K562 (cell line): ENCODE measurements at regions not wholly inside any gene's neighbourhood (a gene's known extent, or its start where the extent isn't known, plus 50 kb on each side); places are given as distances from the start of the nearest gene placed in this dataset.

Experiments used
- HOXB6 ChIP-seq: fragments of 250-450 bp; sonication (Bioruptor Pico); IDR thresholded peaks from 2 replicates; pipeline ENCODE4 v1.5.1; 2022; ENCODE audit warnings: mild to moderate bottlenecking, borderline replicate concordance
- LARP7 ChIP-seq: fragments of 450-650 bp; IDR thresholded peaks from 2 replicates; pipeline ENCODE4 v1.6.1; 2016
- SMARCB1 ChIP-seq: IDR thresholded peaks from 2 replicates; pipeline ENCODE4 v1.6.1; 2011; ENCODE audit warnings: improper control_type of control experiment, low read depth; ENCODE audit not compliant: insufficient read length
- ZNF274 ChIP-seq: IDR thresholded peaks from 2 replicates; pipeline ENCODE4 v1.6.1; 2011; ENCODE audit warnings: low read depth, mild to moderate bottlenecking, low read length, moderate library complexity, borderline replicate concordance

GRCh38 chrX:52270453-52271116 lies 85.9 kb downstream of the MAGED4 start:
- no peak for TF ChIP-seq LARP7
- TF ChIP-seq ZNF274: no peak
- no peak for TF ChIP-seq SMARCB1
- TF ChIP-seq HOXB6: no peak
